GM19324 (cell line): ENCODE measurements at regions not wholly inside any gene's neighbourhood (a gene's known extent, or its start where the extent isn't known, plus 50 kb on each side); places are given as distances from the start of the nearest gene placed in this dataset.

ENCODE experiments used
- ATAC-seq: cut with Tn5 transposase; IDR thresholded peaks from one replicate; pipeline ENCODE4 v1.9.1; 2021; ENCODE audit warnings: mild to moderate bottlenecking, moderate library complexity; ENCODE audit not compliant: unreplicated experiment, low FRiP score

GRCh38 chr3:80141557-80141956, 373.8 kb upstream of the ROBO1 start:
- no peak for ATAC-seq

- ATAC-seq = no peak
Measured at GRCh38 chr3:80116281-80116680, 348.5 kb upstream of the ROBO1 start.

GRCh38 chr3:80114694-80115093, 346.9 kb upstream of the ROBO1 start:
- ATAC-seq = no peak

DNA sequence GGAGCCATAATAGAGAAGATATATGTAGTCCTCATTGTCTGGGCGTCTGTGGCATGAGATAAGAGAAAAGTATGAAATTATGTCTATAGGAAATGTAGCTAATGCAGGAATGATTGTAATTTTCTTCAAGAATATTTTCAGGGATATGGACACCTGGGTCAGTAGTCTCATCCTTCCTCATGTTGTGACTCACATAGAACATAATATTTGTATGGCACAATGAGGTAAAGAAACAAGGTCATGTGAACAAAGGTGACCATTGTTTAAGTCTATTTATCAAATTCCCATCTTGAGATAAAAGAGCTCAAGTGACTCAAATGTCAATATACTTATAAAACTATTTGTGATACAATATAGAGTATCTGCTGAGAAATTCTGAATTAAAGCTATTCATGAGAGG, 345.5 kb upstream of the ROBO1 start:
- ATAC-seq = no peak

- no peak for ATAC-seq
Measured at GRCh38 chr3:80099559-80100066, 331.8 kb upstream of the ROBO1 start.

- ATAC-seq = no peak
Measured at GRCh38 chr3:80097674-80098073, 329.9 kb upstream of the ROBO1 start.

DNA sequence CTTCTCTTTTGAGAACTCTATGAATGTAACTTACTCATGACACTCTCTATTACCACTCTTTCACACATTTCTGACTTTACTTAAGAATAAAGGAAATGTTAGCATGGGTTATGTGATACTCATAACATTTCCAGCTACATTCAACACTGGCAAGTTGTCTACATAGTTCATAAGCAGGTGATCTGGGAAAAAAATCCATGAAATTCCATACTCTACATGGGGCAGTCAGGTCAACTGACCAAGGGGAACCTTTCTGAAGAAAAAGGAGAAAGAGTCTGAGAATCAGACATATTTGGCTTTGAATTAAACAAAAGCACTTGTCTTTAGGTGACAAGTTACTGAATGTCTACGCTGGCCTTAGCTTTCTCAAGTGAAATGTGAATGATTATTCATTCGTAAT, 329.1 kb upstream of the ROBO1 start:
- no peak for ATAC-seq

DNA sequence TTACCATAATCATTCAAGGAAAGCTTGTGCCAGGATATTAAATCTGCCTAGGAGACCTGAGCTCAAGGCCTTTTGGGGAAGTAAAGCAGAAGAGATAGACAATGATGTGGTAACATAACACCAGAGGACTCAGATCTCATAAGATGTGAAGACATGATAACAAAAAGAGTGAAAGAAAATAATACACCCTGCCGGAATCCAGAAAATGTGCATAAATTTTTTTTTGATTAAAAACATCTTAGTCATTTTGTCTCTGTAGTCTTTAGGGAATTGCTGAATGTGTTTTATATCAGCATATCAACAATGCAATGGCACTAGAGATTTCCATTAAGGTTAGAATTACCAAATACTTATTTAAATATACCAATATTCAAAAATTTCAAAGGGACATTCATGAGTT, 326.8 kb upstream of the ROBO1 start:
- no peak for ATAC-seq

DNA sequence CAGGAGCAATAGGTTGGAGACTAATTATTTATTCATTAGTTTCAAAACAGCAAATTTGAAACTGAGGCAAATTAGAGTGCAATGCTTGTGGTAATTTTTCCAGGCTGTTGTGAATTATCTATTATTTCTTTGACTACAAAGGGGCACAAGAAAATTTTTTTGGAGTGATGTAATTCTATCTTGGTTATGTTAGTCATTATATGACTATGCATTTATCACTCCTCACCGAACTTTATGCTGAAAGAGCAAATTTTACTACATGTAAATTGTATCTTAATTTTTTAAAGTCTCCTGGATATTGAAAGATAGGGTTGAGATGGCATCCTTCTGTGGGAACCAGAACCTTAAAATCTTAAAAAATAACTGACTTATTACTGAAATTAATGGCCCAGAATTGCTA, 320.0 kb upstream of the ROBO1 start:
- no peak for ATAC-seq

DNA sequence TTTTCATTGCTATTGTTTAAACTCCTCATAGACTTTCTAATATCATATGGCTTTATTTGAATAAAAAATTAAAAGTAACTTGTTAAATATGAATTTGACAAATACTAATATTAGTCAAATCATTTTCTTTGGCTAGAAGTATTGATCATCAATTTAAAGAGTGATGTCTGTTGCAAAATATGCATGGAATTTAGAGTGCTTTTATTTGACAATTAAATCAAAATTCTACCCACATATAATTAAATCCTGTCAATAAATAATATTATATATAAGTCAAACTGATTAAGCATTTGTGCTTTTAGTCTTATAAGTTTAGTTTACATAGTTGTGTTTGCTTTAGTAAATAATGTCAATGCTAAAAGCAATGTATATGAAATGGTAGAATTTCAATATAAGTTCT, 318.6 kb upstream of the ROBO1 start:
- ATAC-seq = no peak

DNA sequence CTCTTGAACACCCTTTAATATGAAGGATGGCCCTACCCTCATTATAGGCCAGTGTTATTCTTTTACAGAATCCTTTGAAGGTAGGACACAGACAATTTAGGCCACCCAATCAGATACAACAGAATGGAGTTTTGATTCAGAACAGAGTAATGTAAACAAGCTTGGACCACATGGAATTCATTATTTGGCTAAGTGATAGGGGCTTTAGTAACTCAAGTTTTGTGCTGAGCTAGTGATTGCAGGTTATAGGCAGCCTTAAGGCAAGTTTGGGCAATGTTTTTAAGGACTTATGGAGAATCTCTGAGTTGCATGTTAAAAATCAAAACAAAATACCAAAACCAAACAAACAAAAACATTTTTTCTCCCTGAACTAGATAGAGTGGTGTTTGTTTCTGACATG, 312.1 kb upstream of the ROBO1 start:
- no peak for ATAC-seq

DNA sequence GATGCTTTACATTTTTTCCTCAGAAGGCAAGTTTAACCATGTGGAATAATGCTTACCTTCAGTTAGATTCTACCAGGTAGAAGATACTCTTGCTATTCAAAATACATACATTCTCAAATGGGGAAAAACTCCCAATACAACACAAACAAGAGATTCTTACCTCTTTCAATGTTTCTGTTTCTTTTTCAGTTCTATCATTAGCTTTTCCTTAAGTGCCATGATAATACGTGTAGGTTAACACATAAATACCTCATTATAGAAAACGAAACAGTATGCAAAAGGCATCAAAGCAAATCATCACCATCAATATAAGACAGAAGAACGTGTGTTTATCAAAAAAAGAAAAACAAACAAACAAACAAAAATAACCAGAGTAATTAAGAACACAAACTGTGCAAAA, 300.7 kb upstream of the ROBO1 start:
- no peak for ATAC-seq

GRCh38 chr3:80063535-80063934, 295.7 kb upstream of the ROBO1 start:
- no peak for ATAC-seq

DNA sequence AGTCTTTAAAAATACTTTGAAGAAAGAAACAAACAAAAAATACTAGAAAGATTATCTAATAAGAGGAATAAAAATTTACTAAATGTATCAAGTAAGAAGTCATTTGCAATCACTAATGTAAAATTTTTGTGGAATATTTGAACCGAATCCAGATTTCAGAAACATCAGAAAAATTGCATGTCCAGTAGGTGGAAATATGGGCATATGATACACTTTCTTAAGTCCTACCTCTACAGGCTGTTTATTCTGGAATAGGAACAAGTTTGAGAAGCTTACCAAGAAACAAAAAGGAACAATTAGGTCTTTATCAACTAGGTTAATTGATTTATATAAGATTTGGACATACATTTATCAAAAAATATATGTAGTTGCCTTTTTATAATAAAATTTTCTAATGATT, 292.9 kb upstream of the ROBO1 start:
- no peak for ATAC-seq

GRCh38 chr3:80055306-80055705, 287.5 kb upstream of the ROBO1 start:
- no peak for ATAC-seq

- ATAC-seq = no peak
Measured at GRCh38 chr3:80052271-80052670, 284.5 kb upstream of the ROBO1 start.

- ATAC-seq = no peak
Measured at GRCh38 chr3:80051602-80051962, 283.8 kb upstream of the ROBO1 start.

DNA sequence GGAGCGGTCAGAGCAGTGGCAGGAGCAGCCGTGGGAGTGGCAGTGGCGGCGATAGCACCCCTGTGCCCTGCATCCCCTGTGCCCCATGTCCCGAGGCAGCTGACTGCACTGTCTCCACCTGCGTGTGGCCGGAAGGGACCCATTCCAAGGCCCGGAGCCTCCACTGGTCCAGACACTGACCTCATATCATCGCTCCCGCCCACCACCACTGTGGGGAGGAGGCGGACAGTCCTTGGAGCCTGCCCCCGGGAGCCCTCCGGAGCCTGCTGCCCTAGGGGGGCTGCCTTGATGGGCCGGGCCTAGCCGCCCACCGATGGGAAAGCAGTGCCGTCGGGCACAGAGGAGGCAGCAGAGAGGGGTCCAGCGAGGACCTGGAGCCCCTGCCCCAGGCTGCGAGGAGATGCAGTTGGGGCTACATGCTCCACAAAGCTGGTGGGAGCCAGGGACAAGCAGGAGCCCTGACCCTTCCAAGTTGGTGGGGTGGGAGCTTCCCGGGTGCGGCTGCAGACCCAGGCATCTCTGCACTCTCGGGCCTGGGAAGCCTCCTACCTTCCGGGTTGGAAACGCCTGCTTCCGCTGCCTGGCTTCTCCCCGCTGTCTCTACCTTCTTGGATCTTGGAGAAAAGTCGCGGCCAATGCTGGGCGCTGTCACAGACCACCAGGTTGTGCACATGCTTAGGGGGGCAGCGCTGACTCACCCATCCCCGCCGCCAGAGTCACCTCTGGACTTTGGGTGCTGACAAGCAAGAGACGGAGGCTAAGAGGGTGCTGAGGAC, 283.2 kb upstream of the ROBO1 start:
- ATAC-seq = no peak

DNA sequence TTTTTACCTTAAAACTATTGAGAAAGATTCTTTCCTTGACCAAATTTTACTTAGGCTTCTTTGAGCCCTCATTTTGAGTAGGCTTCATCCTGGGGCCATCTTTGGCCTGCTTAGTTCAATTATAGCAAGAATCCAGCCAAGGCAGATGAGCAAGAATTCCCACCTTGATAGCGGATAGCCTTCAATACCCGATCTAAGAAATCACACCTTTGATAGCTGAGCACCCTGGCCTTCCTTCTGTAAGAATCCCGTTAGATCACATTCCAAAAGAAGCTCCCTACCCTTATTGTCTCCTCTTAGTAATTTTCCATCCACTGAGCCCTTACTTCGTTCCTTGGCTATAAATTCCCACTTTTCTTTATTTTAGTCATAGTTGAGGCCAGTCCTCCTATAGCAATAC, 275.4 kb upstream of the ROBO1 start:
- no peak for ATAC-seq

- no peak for ATAC-seq
Measured at GRCh38 chr3:80040067-80040466, 272.3 kb upstream of the ROBO1 start.

DNA sequence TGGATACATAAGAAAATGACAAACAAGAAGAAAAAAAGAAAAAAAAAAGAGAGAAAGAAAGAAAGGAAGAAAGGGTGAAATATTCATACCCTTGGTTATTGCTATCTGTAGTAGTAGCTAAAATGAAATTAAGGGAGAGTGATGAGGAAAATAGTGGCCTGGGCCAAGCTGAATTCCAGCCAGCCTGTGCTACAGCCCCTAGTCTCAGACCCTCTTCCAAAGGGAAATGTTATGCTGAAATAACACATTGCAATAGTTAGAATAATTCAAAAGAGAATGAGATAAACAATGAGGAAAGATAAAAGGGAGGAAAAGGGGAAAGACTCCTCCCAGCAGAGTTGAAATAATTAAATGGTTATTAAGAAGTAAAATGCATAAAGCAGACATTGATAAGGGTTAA, 268.4 kb upstream of the ROBO1 start:
- ATAC-seq = no peak

DNA sequence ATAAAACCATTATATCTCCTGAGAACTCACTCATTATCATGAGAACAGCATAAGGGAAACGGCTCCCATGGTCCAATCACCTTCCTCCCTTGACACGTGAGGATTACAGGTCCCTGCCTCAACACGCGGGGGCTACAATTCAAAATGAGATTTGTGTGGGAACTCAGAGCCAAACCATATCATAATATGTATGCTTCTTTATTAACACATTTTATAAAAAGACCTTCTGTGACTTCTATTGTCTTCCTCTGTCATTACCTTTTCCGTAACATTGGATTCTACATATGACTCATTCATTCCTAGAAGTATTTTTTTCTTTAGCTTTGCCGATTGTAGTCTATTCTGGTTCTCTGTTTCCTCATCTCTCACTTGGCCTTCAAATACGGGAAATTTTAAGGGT, 267.2 kb upstream of the ROBO1 start:
- no peak for ATAC-seq

DNA sequence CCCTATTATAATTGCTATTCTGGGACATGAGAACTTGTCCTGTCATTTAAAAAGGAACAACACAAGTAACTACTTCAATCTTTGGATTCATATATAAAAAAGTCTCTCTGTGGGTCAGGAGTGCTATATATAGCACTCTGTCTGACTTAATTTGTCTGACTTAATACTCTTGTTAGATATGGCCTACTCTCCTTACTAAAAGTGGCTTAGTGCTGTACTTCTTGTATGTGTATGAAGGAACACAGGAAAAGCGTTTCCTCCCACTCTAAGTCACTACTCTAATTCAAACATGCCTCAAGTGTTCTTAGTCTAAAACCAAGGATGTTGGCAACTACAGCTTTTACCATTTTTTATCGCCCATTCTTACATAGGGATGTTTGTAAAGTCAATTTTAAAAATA, 255.2 kb upstream of the ROBO1 start:
- ATAC-seq = no peak
